NCI-H510A treated with DMSO at 0.1 percent for 48 hours (cell line): ENCODE measurements at regions not wholly inside any gene's neighbourhood (a gene's known extent, or its start where the extent isn't known, plus 50 kb on each side); places are given as distances from the start of the nearest gene placed in this dataset.
"Not testable (repeated sequence)": the region's sequence is repeated elsewhere in the genome, so short reads cannot be mapped to it uniquely, and the experiment has no call there.

ENCODE experiments used
- DNase-seq: peaks from one replicate; lab custom pipeline; 2025; lab: John Stamatoyannopoulos, UW

- no peak for DNase-seq
Observed at GRCh38 chr3:83251490-83251889, 1490.0 kb upstream of the GBE1 start.

GRCh38 chr3:83250613-83251012, 1489.2 kb upstream of the GBE1 start:
- no peak for DNase-seq

GRCh38 chr3:83248454-83248853, 1487.0 kb upstream of the GBE1 start:
- no peak for DNase-seq

- DNase-seq = no peak
Observed at GRCh38 chr3:83235180-83235814, 1473.9 kb upstream of the GBE1 start.

- no peak for DNase-seq
Observed at GRCh38 chr3:83233715-83234114, 1472.3 kb upstream of the GBE1 start.

- no peak for DNase-seq
Observed at GRCh38 chr3:83230841-83231240, 1469.4 kb upstream of the GBE1 start.

GRCh38 chr3:83230376-83230775, 1468.9 kb upstream of the GBE1 start:
- no peak for DNase-seq

GRCh38 chr3:83226751-83227150, 1465.3 kb upstream of the GBE1 start:
- no peak for DNase-seq

- no peak for DNase-seq
Observed at GRCh38 chr3:83224101-83224868, 1462.8 kb upstream of the GBE1 start.

- DNase-seq = no peak
Observed at GRCh38 chr3:83218383-83219200, 1457.1 kb upstream of the GBE1 start.

- not testable (repeated sequence) for DNase-seq
Observed at GRCh38 chr3:83217595-83218118, 1456.2 kb upstream of the GBE1 start.

GRCh38 chr3:83216919-83217594, 1455.6 kb upstream of the GBE1 start:
- DNase-seq = no peak

- DNase-seq = no peak
Observed at GRCh38 chr3:83195243-83195642, 1433.8 kb upstream of the GBE1 start.

GRCh38 chr3:83193526-83193925, 1432.1 kb upstream of the GBE1 start:
- no peak for DNase-seq

GRCh38 chr3:83189634-83190033, 1428.2 kb upstream of the GBE1 start:
- DNase-seq = peak; percentile 28

GRCh38 chr3:83169473-83169872, 1408.0 kb upstream of the GBE1 start:
- no peak for DNase-seq

GRCh38 chr3:83150896-83151295, 1389.5 kb upstream of the GBE1 start:
- no peak for DNase-seq

- DNase-seq = no peak
Observed at GRCh38 chr3:83140983-83141382, 1379.5 kb upstream of the GBE1 start.

- no peak for DNase-seq
Observed at GRCh38 chr3:83131236-83131635, 1369.8 kb upstream of the GBE1 start.

GRCh38 chr3:83122774-83123350, 1361.4 kb upstream of the GBE1 start:
- DNase-seq = no peak

GRCh38 chr3:83093222-83093572, 1331.8 kb upstream of the GBE1 start:
- no peak for DNase-seq
